ENCODE measurements at regions not wholly inside any gene's neighbourhood (a gene's known extent, or its start where the extent isn't known, plus 50 kb on each side); places are given as distances from the start of the nearest gene placed in this dataset.

DNA sequence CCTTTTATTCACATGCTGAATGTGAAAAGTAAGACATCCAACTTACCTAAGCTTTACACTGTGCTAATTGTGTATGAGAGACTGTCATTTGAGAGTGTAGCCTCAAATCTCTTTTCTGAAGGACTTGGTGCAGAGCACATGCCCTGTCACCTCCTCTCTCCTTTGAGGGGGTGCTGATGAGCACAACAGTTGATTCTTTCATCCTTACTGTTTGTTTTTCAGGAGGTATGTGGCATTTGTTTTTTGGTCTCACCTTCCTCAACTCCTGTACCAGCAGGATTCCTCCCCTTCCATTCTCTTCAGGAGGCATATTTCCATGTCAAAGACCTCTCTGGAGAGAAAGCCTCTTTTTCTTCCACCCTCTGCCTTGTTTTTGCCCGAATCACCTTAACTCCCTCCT is 252.6 kb upstream of the CITED2 start:
- no peak overlapping the region for H2AFZ ChIP-seq (ENCODE audit: low read depth, low read length, severe bottlenecking)
- no peak overlapping the region for H3K4me2 ChIP-seq (ENCODE audit: low read depth, low read length, poor library complexity, severe bottlenecking)
- H4K20me1 ChIP-seq (ENCODE audit: low read depth, low read length) = no peaks in the 10 kb centered on the region
- H3K9me3 ChIP-seq (ENCODE audit: insufficient read depth, low read length) = no peaks in the 10 kb centered on the region
- H3F3A ChIP-seq (ENCODE audit: insufficient read depth) = no peaks in the 10 kb centered on the region
- no peaks in the 10 kb centered on the region for H3K79me2 ChIP-seq (ENCODE audit: insufficient read depth, low read length)
- no peak overlapping the region for H3K27ac ChIP-seq (ENCODE audit: low read depth, low read length)
- no peak overlapping the region for H3K4me3 ChIP-seq (ENCODE audit: insufficient read depth, low read length, poor library complexity, severe bottlenecking)
- no peaks in the 10 kb centered on the region for H3K36me3 ChIP-seq (ENCODE audit: low read length)
- TF ChIP-seq, protein P1, sequence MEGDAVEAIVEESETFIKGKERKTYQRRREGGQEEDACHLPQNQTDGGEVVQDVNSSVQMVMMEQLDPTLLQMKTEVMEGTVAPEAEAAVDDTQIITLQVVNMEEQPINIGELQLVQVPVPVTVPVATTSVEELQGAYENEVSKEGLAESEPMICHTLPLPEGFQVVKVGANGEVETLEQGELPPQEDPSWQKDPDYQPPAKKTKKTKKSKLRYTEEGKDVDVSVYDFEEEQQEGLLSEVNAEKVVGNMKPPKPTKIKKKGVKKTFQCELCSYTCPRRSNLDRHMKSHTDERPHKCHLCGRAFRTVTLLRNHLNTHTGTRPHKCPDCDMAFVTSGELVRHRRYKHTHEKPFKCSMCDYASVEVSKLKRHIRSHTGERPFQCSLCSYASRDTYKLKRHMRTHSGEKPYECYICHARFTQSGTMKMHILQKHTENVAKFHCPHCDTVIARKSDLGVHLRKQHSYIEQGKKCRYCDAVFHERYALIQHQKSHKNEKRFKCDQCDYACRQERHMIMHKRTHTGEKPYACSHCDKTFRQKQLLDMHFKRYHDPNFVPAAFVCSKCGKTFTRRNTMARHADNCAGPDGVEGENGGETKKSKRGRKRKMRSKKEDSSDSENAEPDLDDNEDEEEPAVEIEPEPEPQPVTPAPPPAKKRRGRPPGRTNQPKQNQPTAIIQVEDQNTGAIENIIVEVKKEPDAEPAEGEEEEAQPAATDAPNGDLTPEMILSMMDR (IDR thresholded peaks at IDR 0.05; ENCODE audit: insufficient read depth, low read length, poor library complexity, severe bottlenecking) = no peak
- no peak for TF ChIP-seq EZH2phosphoT487 (conservative IDR thresholded peaks at IDR 0.05; ENCODE audit: low read length)
- no peak overlapping the region for H3K9ac ChIP-seq (ENCODE audit: low read length)
- no peaks in the 10 kb centered on the region for H3K27me3 ChIP-seq (ENCODE audit: low read length)
- no peaks in the 10 kb centered on the region for H3K9me2 ChIP-seq (replicated peaks; ENCODE audit: insufficient read depth, low read length)

DNA sequence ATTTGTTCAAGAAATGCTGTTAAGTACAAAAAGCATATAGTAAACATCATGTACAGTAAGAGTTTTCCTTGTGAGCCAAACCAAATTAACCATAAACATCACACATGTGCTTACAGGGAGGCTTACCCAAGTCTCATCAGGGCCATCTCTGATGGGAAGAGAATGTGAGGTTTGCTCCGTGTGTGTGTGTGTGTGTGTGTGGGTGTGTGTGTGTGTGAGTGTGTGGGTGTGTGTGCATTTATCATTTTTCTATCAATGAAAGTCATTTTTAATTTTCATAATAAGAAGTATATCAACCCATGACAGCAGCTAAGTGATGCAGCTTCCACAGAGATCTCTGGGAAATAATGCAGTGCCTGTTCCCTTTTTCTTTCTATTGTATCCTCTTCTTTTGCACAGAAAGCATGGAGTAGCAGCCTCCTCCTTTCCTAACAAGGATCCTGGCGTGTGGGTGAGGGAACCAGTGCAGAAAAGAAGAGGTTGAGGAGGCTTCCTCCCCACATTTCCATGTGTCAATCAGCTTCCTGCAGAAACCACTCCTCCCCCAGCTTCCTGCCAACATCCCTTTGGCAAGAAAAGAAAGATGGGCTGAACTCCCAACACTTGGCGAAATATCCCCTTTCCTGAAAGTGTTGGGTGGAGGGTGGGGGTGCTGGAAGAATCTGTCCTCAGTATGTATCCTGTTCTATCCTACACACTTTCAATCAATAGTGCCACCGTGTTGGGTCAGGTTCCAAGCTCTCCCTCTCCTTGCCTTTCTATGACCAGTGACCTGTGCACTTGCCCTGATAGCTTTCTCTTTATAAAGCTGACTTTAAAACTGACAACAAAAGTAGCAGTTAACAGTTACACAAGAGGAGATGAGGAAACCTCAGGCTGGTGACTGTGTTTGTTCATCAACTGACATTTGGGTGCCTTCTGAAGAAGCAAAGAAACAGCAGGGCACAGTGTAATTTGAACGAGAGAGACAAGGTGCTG is 251.8 kb upstream of the CITED2 start:
- no peaks in the 10 kb centered on the region for H4K20me1 ChIP-seq (ENCODE audit: low read depth, low read length)
- H2AFZ ChIP-seq (ENCODE audit: low read depth, low read length, severe bottlenecking) = no peak overlapping the region
- H3K27me3 ChIP-seq (ENCODE audit: low read length) = no peaks in the 10 kb centered on the region
- H3K9me3 ChIP-seq (ENCODE audit: insufficient read depth, low read length) = no peaks in the 10 kb centered on the region
- H3K9me2 ChIP-seq (replicated peaks; ENCODE audit: insufficient read depth, low read length) = no peaks in the 10 kb centered on the region
- H3K4me2 ChIP-seq (ENCODE audit: low read depth, low read length, poor library complexity, severe bottlenecking) = no peak overlapping the region
- H3K79me2 ChIP-seq (ENCODE audit: insufficient read depth, low read length) = no peaks in the 10 kb centered on the region
- H3K9ac ChIP-seq (ENCODE audit: low read length) = no peak overlapping the region
- no peak for TF ChIP-seq EZH2phosphoT487 (conservative IDR thresholded peaks at IDR 0.05; ENCODE audit: low read length)
- TF ChIP-seq, protein P1 (IDR thresholded peaks at IDR 0.05; ENCODE audit: insufficient read depth, low read length, poor library complexity, severe bottlenecking) = no peak
- H3K27ac ChIP-seq (ENCODE audit: low read depth, low read length) = no peak overlapping the region
- H3F3A ChIP-seq (ENCODE audit: insufficient read depth) = no peaks in the 10 kb centered on the region
- no peaks in the 10 kb centered on the region for H3K36me3 ChIP-seq (ENCODE audit: low read length)
- H3K4me3 ChIP-seq (ENCODE audit: insufficient read depth, low read length, poor library complexity, severe bottlenecking) = no peak overlapping the region

DNA sequence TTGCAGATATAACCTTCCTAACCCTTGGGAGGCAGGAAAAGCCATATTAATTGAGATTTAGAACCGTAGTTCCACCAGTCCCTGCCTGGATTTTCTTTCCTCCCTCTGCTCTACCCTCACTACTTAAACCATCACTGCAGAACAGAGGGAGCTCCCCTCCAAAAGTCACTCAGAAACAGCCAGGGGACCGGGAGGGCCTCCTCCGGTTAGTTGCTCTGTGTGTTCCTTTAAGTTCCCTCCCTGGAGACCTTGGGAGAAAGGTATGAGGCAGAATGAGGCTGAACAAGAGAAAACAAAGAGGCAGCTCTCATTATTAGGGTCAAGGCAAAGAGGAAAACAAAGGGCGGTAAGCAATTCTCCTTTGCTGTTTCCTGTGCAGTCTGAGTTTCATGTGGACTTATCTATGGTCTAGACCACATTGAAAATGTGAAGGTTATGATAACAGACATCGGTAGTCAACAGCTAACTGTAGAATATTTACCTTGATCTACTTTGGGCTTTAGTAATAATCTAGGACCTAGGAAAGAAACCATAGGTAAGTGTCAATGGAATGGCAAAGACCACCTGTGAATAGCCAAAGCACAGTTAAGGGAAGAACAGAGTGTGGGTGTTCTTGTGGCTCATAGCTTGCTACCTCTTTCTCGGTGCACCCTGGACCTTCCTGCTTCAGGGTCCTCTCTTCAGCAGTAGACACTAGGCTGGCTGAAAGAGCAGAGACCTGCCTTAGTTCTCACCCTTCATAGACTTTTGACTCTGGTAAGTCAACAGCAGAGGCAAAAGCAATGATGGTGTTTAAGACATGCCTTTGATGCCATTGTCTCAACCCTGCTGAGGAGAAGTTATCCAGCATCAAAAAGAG is 250.9 kb upstream of the CITED2 start:
- no peak overlapping the region for H3K9ac ChIP-seq (ENCODE audit: low read length)
- H3F3A ChIP-seq (ENCODE audit: insufficient read depth) = no peaks in the 10 kb centered on the region
- H3K4me2 ChIP-seq (ENCODE audit: low read depth, low read length, poor library complexity, severe bottlenecking) = no peak overlapping the region
- no peaks in the 10 kb centered on the region for H3K27me3 ChIP-seq (ENCODE audit: low read length)
- no peak overlapping the region for H2AFZ ChIP-seq (ENCODE audit: low read depth, low read length, severe bottlenecking)
- H4K20me1 ChIP-seq (ENCODE audit: low read depth, low read length) = no peaks in the 10 kb centered on the region
- no peaks in the 10 kb centered on the region for H3K9me3 ChIP-seq (ENCODE audit: insufficient read depth, low read length)
- H3K79me2 ChIP-seq (ENCODE audit: insufficient read depth, low read length) = no peaks in the 10 kb centered on the region
- TF ChIP-seq, protein P1 (IDR thresholded peaks at IDR 0.05; ENCODE audit: insufficient read depth, low read length, poor library complexity, severe bottlenecking) = no peak
- no peak for TF ChIP-seq EZH2phosphoT487 (conservative IDR thresholded peaks at IDR 0.05; ENCODE audit: low read length)
- no peaks in the 10 kb centered on the region for H3K9me2 ChIP-seq (replicated peaks; ENCODE audit: insufficient read depth, low read length)
- H3K4me3 ChIP-seq (ENCODE audit: insufficient read depth, low read length, poor library complexity, severe bottlenecking) = no peak overlapping the region
- H3K27ac ChIP-seq (ENCODE audit: low read depth, low read length) = no peak overlapping the region
- no peaks in the 10 kb centered on the region for H3K36me3 ChIP-seq (ENCODE audit: low read length)
